ENCODE measurements at regions not wholly inside any gene's neighbourhood (a gene's known extent, or its start where the extent isn't known, plus 50 kb on each side); places are given as distances from the start of the nearest gene placed in this dataset.

GRCh38 chr17:51351890-51352289 is 91.5 kb downstream of the UTP18 start:
- in situ Hi-C loops (cut with MboI) = no loop called here
- Histone ChIP-seq H3K9ac (ENCODE audit: control insufficient read depth, insufficient read depth, low read length) (no peak overlapping the region), H3K9me3 (replicated peaks; ENCODE audit: control insufficient read depth, insufficient read depth, low read length) (no peaks in the 10 kb centered on the region), H3K79me2 (ENCODE audit: control insufficient read depth, insufficient read depth, low read length) (no peaks in the 10 kb centered on the region), H3K4me2 (ENCODE audit: control insufficient read depth, insufficient read depth) (no peak overlapping the region), H4K20me1 (ENCODE audit: control insufficient read depth, insufficient read depth) (no peaks in the 10 kb centered on the region), H2AFZ (ENCODE audit: control insufficient read depth, low read depth, low read length) (no peak overlapping the region), H3K27ac (ENCODE audit: control insufficient read depth, insufficient read depth) (no peak overlapping the region), H3K4me3 (no peak overlapping the region), H3K4me1 (ENCODE audit: control insufficient read depth, insufficient read depth, low read length) (no peaks in the 10 kb centered on the region), H3K27me3 (replicated peaks in 1 of 2; ENCODE audit: control insufficient read depth in 2 of 2, insufficient read depth in 2 of 2, low read length in 1 of 2) (peaks cover 2 to 3% of the 10 kb centered on the region in 2 experiments; a peak in 2 of 4 replicates), H3K36me3 (ENCODE audit: control insufficient read depth in 2 of 2, insufficient read depth in 2 of 2, low read length in 1 of 2) (no peaks in the 10 kb centered on the region)
- ChIA-PET RAD21 (ENCODE audit: unreplicated experiment) (no interaction called here), CTCF (no interaction called here), SMC1A (ENCODE audit: uncharacterized antibody, unreplicated experiment) (no interaction called here), POLR2A (interaction anchor here (0.7 kb wide), 1 partner anchor 92 kb away, joined by 8 read pairs; the partner anchor contains the start of gene MBTD1)
- intact Hi-C loops (cut with micrococcal nuclease; ENCODE audit: unreplicated experiment) = no loop called here
- TF ChIP-seq MLLT1 (IDR thresholded peaks at IDR 0.05) (no peak), ZNF217 (IDR thresholded peaks at IDR 0.05) (no peak), CTCF (IDR thresholded peaks at IDR 0.05 in 2 of 3, conservative IDR thresholded peaks at IDR 0.05 in 1 of 3; ENCODE audit: control insufficient read depth in 2 of 3, extremely low read depth in 1 of 3, insufficient read depth in 1 of 3, low read depth in 3 of 3, low read length in 3 of 3) (no peak), EZH2 (IDR thresholded peaks at IDR 0.05; ENCODE audit: borderline replicate concordance, control insufficient read depth, low read depth, low read length) (no peak), YY1 (IDR thresholded peaks at IDR 0.05; ENCODE audit: low read depth, low read length) (no peak), NR2C2 (IDR thresholded peaks at IDR 0.05; ENCODE audit: borderline replicate concordance, control insufficient read depth, insufficient read length, low read depth) (no peak), ZNF207 (IDR thresholded peaks at IDR 0.05; ENCODE audit: borderline replicate concordance) (no peak), CEBPZ (IDR thresholded peaks at IDR 0.05; ENCODE audit: low read depth, low read length) (no peak), LARP7 (IDR thresholded peaks at IDR 0.05) (no peak), YBX1 (IDR thresholded peaks at IDR 0.05) (no peak), ATF7 (IDR thresholded peaks at IDR 0.05; ENCODE audit: low read depth) (no peak), SRF (IDR thresholded peaks at IDR 0.05; ENCODE audit: low read depth in 2 of 2, low read length in 2 of 2) (no peak)
- TF ChIP-seq, protein P1, sequence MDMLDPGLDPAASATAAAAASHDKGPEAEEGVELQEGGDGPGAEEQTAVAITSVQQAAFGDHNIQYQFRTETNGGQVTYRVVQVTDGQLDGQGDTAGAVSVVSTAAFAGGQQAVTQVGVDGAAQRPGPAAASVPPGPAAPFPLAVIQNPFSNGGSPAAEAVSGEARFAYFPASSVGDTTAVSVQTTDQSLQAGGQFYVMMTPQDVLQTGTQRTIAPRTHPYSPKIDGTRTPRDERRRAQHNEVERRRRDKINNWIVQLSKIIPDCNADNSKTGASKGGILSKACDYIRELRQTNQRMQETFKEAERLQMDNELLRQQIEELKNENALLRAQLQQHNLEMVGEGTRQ (IDR thresholded peaks at IDR 0.05; ENCODE audit: borderline replicate concordance, low read depth, low read length) = no peak
- TF ChIP-seq, protein P2, sequence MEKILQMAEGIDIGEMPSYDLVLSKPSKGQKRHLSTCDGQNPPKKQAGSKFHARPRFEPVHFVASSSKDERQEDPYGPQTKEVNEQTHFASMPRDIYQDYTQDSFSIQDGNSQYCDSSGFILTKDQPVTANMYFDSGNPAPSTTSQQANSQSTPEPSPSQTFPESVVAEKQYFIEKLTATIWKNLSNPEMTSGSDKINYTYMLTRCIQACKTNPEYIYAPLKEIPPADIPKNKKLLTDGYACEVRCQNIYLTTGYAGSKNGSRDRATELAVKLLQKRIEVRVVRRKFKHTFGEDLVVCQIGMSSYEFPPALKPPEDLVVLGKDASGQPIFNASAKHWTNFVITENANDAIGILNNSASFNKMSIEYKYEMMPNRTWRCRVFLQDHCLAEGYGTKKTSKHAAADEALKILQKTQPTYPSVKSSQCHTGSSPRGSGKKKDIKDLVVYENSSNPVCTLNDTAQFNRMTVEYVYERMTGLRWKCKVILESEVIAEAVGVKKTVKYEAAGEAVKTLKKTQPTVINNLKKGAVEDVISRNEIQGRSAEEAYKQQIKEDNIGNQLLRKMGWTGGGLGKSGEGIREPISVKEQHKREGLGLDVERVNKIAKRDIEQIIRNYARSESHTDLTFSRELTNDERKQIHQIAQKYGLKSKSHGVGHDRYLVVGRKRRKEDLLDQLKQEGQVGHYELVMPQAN (conservative IDR thresholded peaks at IDR 0.05) = no peak
- 50% methylated on average over 3 of the region's 3 CpGs for WGBS (ENCODE audit: insufficient coverage, insufficient replicate concordance, low lambda C conversion rate, missing lambda C conversion rate)
- FAIRE-seq (no peak), DNase-seq (ENCODE audit: low read depth, low spot score) (no peak), ATAC-seq (no peak)
- BruUV-seq (replicated peaks) = no TSS peak

Data from GM12878 (cell line).